SK-N-SH (cell line): ENCODE measurements at regions not wholly inside any gene's neighbourhood (a gene's known extent, or its start where the extent isn't known, plus 50 kb on each side); places are given as distances from the start of the nearest gene placed in this dataset.

Source experiments
- CTCF ChIP-seq: fragments of 200-600 bp; sonication (generic); IDR thresholded peaks from 2 replicates; pipeline ENCODE4 v1.6.1; 2017; ENCODE audit warnings: antibody characterized with exemption, mild to moderate bottlenecking, moderate library complexity
- EP300 ChIP-seq, 2 experiments: IDR thresholded peaks; 2 replicates each; pipeline versions ENCODE4 v1.4.0 to v1.6.1; 2012; ENCODE audit warnings: borderline replicate concordance in 1 of 2, low read depth in 1 of 2, low read length in 1 of 2
- EZH2phosphoT487 ChIP-seq: fragments of 200-600 bp; sonication (generic); IDR thresholded peaks from 2 replicates; pipeline ENCODE4 v1.6.1; 2017; ENCODE audit warnings: low read depth, mixed run types, mild to moderate bottlenecking, antibody characterized with exemption, moderate library complexity, borderline replicate concordance
- FOXM1 ChIP-seq: IDR thresholded peaks from 2 replicates; pipeline ENCODE4 v1.4.0; 2012; ENCODE audit warnings: low read depth, mild to moderate bottlenecking
- GATA2 ChIP-seq: sonication (generic); formaldehyde crosslinking; IDR thresholded peaks from 2 replicates; pipeline ENCODE4 v1.5.0; 2020; ENCODE audit warnings: mild to moderate bottlenecking, missing genetic modification reagents
- MEF2A ChIP-seq: IDR thresholded peaks from 2 replicates; pipeline ENCODE4 v1.4.0; 2012; ENCODE audit warnings: low read depth, borderline replicate concordance
- POLR2AphosphoS5 ChIP-seq: IDR thresholded peaks from 2 replicates; pipeline ENCODE4 v1.6.1; 2012; ENCODE audit warnings: low read depth, low read length
- RAD21 ChIP-seq: IDR thresholded peaks from 2 replicates; pipeline ENCODE4 v1.6.1; 2012; ENCODE audit warnings: mild to moderate bottlenecking, low read length
- RXRA ChIP-seq: IDR thresholded peaks from 2 replicates; pipeline ENCODE4 v1.4.0; 2012; ENCODE audit warnings: low read depth, mild to moderate bottlenecking, borderline replicate concordance
- SIN3A ChIP-seq: IDR thresholded peaks from 2 replicates; pipeline ENCODE4 v1.6.1; 2012; ENCODE audit warnings: low read depth, mild to moderate bottlenecking, low read length, moderate library complexity, borderline replicate concordance
- SMC3 ChIP-seq: IDR thresholded peaks from 2 replicates; pipeline ENCODE4 v1.6.1; 2012; ENCODE audit warnings: low read depth, low read length, improper control_type of control experiment
- TCF12 ChIP-seq: IDR thresholded peaks from 2 replicates; pipeline ENCODE4 v1.4.0; 2012
- TEAD4 ChIP-seq: IDR thresholded peaks from 2 replicates; pipeline ENCODE4 v1.4.0; 2012; ENCODE audit warnings: mild to moderate bottlenecking, borderline replicate concordance; ENCODE audit not compliant: insufficient read depth
- TF ChIP-seq, protein P1 (sequence below): IDR thresholded peaks from 2 replicates; pipeline ENCODE4; 2012

- TF ChIP-seq EP300 (IDR thresholded peaks at IDR 0.05; ENCODE audit: borderline replicate concordance in 1 of 2, low read depth in 1 of 2, low read length in 1 of 2) (no peak), CTCF (no peak), RXRA (no peak), TCF12 (no peak), EZH2phosphoT487 (no peak), SMC3 (no peak), MEF2A (no peak), SIN3A (no peak), RAD21 (no peak), GATA2 (CRISPR knock-in tag) (no peak), POLR2AphosphoS5 (no peak), TEAD4 (no peak), FOXM1 (no peak)
- TF ChIP-seq, protein P1, sequence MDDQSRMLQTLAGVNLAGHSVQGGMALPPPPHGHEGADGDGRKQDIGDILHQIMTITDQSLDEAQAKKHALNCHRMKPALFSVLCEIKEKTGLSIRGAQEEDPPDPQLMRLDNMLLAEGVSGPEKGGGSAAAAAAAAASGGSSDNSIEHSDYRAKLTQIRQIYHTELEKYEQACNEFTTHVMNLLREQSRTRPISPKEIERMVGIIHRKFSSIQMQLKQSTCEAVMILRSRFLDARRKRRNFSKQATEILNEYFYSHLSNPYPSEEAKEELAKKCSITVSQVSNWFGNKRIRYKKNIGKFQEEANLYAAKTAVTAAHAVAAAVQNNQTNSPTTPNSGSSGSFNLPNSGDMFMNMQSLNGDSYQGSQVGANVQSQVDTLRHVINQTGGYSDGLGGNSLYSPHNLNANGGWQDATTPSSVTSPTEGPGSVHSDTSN, result no peak
These were observed 163.4 kb downstream of the TMEM26 start for GRCh38 chr10:61289813-61290212.
